Activated B cell treated with CpG ODN at 0.5 μM for 24 hours (primary cell): ENCODE measurements at regions not wholly inside any gene's neighbourhood (a gene's known extent, or its start where the extent isn't known, plus 50 kb on each side); places are given as distances from the start of the nearest gene placed in this dataset.

Experiments
- ATAC-seq: fragments of 200-7000 bp; cut with Tn5 transposase; one replicate; pipeline ENCODE4 v1.10.0; 2021; ENCODE audit warnings: low read depth, mild to moderate bottlenecking, moderate library complexity
- CTCF ChIA-PET: fragments of 350-600 bp; sonication (Branson Sonifier 250); formaldehyde crosslinking; loops from one replicate; lab custom pipeline; 2021; ENCODE audit warnings: antibody characterized with exemption; lab: Charles Lee
- POLR2A ChIA-PET: fragments of 350-600 bp; sonication (Branson Sonifier 250); formaldehyde crosslinking; loops from one replicate; lab custom pipeline; 2021; ENCODE audit warnings: antibody characterized with exemption; lab: Charles Lee
- DNase-seq: peaks from one replicate; pipeline ENCODE4 v3.0.0; 2022
- H3K27ac Mint-ChIP-seq: one replicate; pipeline ENCODE4 v1.8.0; 2020; ENCODE audit warnings: mixed read lengths
- H3K27me3 Mint-ChIP-seq: one replicate; pipeline ENCODE4 v1.8.0; 2021; ENCODE audit warnings: mixed read lengths
- H3K36me3 Mint-ChIP-seq: one replicate; pipeline ENCODE4 v1.8.0; 2021; ENCODE audit warnings: low read depth, mixed read lengths
- H3K4me1 Mint-ChIP-seq: one replicate; pipeline ENCODE4 v1.8.0; 2021; ENCODE audit warnings: mixed read lengths
- H3K4me3 Mint-ChIP-seq: one replicate; pipeline ENCODE4 v1.8.0; 2020; ENCODE audit warnings: mild to moderate bottlenecking, mixed read lengths
- H3K9me3 Mint-ChIP-seq: one replicate; pipeline ENCODE4 v1.8.0; 2020; ENCODE audit warnings: mixed read lengths
- intact Hi-C: fragments of 100-400 bp; cut with micrococcal nuclease; formaldehyde crosslinking; loops from one replicate; pipeline ENCODE4 v1.15.1; 2024
- TF ChIP-seq, protein P1 (sequence below): fragments of 200-600 bp; IDR thresholded peaks from one replicate; pipeline ENCODE4 v1.8.0; 2022; ENCODE audit warnings: antibody characterized with exemption, mild to moderate bottlenecking

DNA sequence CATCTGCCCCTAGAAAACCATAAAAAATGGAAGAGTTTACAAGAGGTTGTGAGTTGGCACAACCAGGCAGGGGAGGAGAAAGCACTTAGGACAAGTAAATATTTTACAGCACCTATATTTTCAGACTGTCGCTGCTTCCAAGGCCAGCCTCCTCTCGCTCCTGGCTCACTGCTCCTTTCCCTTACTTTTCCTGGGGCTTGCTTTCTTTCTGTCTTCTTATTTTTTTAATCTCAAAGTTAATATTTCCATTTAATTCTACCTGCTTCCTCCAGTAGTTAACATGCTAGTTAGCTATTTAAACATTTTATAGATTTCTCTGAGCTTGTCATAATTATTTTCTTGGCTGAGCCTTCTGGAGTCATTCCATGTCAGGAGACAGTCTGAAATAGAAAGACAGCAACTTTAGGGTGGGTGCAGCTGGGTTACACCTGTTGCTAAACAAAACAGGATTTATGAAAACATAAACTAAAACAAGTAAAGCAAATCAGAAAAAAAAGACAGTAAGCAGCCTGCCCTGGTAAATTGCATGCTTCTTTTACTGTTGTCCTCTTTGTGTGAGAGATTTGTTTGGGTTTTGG lies 330.1 kb downstream of the DLEU7 start:
- no peak overlapping the region for H3K27ac Mint-ChIP-seq
- H3K27me3 Mint-ChIP-seq = no peaks in the 10 kb centered on the region
- CTCF ChIA-PET = interaction anchor here (1.0 to 2.9 kb wide), 5 partner anchors 127 to 516 kb away, joined by 3 to 12 read pairs (median 3); no protein-coding TSS in a partner anchor
- H3K36me3 Mint-ChIP-seq = no peaks in the 10 kb centered on the region
- POLR2A ChIA-PET = interaction anchor here (0.7 to 2.8 kb wide), 18 partner anchors 13 to 614 kb away, joined by 3 to 31 read pairs (median 10); partner anchors contain the start of gene TRIM13
- no peaks in the 10 kb centered on the region for H3K9me3 Mint-ChIP-seq
- ATAC-seq = no peak
- intact Hi-C loops = loop anchor here (2.0 to 5.0 kb wide), 4 partner anchors 269 to 431 kb away; no protein-coding TSS in a partner anchor
- peaks cover 3% of the 10 kb centered on the region for H3K4me1 Mint-ChIP-seq
- no peak for DNase-seq
- TF ChIP-seq, protein P1, sequence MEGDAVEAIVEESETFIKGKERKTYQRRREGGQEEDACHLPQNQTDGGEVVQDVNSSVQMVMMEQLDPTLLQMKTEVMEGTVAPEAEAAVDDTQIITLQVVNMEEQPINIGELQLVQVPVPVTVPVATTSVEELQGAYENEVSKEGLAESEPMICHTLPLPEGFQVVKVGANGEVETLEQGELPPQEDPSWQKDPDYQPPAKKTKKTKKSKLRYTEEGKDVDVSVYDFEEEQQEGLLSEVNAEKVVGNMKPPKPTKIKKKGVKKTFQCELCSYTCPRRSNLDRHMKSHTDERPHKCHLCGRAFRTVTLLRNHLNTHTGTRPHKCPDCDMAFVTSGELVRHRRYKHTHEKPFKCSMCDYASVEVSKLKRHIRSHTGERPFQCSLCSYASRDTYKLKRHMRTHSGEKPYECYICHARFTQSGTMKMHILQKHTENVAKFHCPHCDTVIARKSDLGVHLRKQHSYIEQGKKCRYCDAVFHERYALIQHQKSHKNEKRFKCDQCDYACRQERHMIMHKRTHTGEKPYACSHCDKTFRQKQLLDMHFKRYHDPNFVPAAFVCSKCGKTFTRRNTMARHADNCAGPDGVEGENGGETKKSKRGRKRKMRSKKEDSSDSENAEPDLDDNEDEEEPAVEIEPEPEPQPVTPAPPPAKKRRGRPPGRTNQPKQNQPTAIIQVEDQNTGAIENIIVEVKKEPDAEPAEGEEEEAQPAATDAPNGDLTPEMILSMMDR = no peak
- peak overlapping the region; percentile 33 for H3K4me3 Mint-ChIP-seq

DNA sequence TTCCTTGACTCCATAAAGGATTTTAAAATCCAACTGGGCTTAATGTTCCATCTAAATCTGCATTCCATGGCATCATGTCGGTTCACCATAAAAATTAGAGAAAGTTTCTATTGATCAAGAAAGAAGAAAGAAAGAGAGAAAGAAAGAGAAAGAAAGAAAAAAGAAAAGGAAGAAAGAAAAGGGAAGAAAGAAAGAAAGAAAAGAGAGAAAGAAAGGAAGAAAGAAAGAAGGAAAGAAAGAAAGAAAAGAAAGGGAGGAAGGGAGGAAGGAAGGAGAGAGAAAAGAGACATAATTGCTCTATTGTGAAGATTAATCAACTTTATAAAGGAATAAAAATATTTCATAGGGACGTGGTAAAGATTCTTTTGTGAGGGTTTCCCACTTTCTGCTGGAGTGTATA lies 329.2 kb downstream of the DLEU7 start:
- intact Hi-C loops = loop anchor here (5.0 kb wide), 1 partner anchor 432 kb away; no protein-coding TSS in a partner anchor
- Mint-ChIP-seq H3K4me3 (no peak overlapping the region), H3K36me3 (no peaks in the 10 kb centered on the region), H3K27ac (no peak overlapping the region), H3K4me1 (peaks cover 4% of the 10 kb centered on the region), H3K9me3 (no peaks in the 10 kb centered on the region), H3K27me3 (no peaks in the 10 kb centered on the region)
- DNase-seq = no peak
- TF ChIP-seq, protein P1 = no peak
- no peak for ATAC-seq
- ChIA-PET POLR2A (no interaction called here), CTCF (no interaction called here)

DNA sequence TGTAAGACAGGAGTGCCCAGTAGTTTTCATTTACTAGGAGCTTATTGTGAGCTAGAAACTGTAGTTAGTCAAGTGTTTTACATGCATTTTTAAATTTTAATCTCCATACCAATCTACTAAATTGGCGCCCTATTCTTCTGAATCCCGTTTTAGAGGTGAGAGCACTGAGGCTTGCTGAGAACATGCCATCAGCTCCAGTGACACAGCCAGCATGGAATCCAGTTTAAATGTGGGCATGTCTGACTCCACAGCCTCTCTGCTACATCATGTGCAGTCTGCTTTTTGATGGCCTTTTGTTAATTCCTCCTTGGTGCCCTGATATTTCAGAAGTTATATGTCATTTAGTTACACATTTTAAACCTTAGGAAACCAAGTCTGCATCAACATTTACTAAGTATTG lies 325.4 kb downstream of the DLEU7 start:
- CTCF ChIA-PET = interaction anchor here (0.6 kb wide), 1 partner anchor 1949 kb away, joined by 6 read pairs; no protein-coding TSS in a partner anchor
- POLR2A ChIA-PET = no interaction called here

DNA sequence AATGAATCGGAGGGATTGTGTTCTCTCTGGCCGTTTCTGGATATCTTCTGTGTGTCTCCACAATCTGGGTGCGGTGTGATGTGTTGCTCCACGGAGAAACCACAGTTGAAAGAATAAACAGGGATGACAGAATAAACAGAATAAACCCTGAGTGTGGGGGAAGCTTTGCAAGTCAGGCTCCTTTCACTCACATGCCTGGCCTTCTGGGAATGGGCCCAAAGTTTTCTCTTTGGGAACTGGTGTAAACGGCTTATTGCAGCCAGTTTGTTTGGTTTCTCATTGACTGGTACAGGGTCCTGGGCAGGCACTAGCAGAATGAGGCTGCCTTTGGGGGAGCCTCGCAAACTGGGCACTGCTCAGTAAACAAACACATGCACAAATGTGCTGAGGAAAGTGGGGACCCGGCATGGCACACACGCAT lies 324.7 kb downstream of the DLEU7 start:
- Mint-ChIP-seq H3K27me3 (no peaks in the 10 kb centered on the region), H3K27ac (no peak overlapping the region), H3K4me3 (no peak overlapping the region), H3K4me1 (peaks cover 6% of the 10 kb centered on the region), H3K9me3 (no peaks in the 10 kb centered on the region), H3K36me3 (no peaks in the 10 kb centered on the region)
- intact Hi-C loops = no loop called here
- ChIA-PET CTCF (interaction anchor here (0.6 kb wide), 1 partner anchor 1948 kb away, joined by 6 read pairs; no protein-coding TSS in a partner anchor), POLR2A (no interaction called here)
- DNase-seq (no peak), ATAC-seq (no peak)
- TF ChIP-seq, protein P1 = no peak

More for the DNA sequence above, 325.4 kb downstream of the DLEU7 start:
- TF ChIP-seq, protein P1 = no peak
- Mint-ChIP-seq H3K4me1 (peaks cover 6% of the 10 kb centered on the region), H3K9me3 (no peaks in the 10 kb centered on the region), H3K27ac (no peak overlapping the region), H3K27me3 (no peaks in the 10 kb centered on the region), H3K4me3 (no peak overlapping the region), H3K36me3 (no peaks in the 10 kb centered on the region)
- ATAC-seq (no peak), DNase-seq (no peak)
- intact Hi-C loops = no loop called here

DNA sequence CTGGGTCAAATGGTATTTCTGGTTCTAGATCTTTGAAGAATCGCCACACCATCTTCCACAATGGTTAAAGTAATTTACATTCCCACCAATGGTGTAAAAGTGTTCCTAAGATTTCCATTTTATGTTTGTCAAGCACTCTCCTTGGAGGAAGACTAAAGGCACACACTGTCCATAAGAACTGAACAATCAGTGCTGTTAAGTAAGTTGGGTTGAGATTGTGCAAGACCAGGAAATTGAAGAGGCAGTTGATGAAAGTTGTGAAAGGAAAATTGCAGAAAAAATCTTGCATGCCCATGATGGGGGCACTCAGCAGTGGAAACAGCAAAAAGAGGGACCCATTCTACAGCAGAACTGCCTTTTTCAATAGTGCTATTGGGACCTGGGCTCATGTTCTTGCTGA lies 323.6 kb downstream of the DLEU7 start:
- POLR2A ChIA-PET = no interaction called here
- intact Hi-C loops = no loop called here

More for the DNA sequence above, 323.6 kb downstream of the DLEU7 start:
- CTCF ChIA-PET = no interaction called here
- Mint-ChIP-seq H3K27me3 (no peaks in the 10 kb centered on the region), H3K27ac (no peak overlapping the region), H3K4me3 (no peak overlapping the region), H3K4me1 (peaks cover 6% of the 10 kb centered on the region), H3K9me3 (no peaks in the 10 kb centered on the region), H3K36me3 (no peaks in the 10 kb centered on the region)
- DNase-seq (no peak), ATAC-seq (no peak)
- TF ChIP-seq, protein P1 = no peak
